Testis (tissue), 2 donors: ENCODE measurements at regions not wholly inside any gene's neighbourhood (a gene's known extent, or its start where the extent isn't known, plus 50 kb on each side); places are given as distances from the start of the nearest gene placed in this dataset.
"Not testable (repeated sequence)": the region's sequence is repeated elsewhere in the genome, so short reads cannot be mapped to it uniquely, and the experiment has no call there.

Experiments
- CTCF ChIP-seq, 3 experiments: fragments of 450-650 bp in 2 of 3; fragments of 200-600 bp in 1 of 3; sonication (generic) in 1 of 3; IDR thresholded peaks; one replicate each; pipeline ENCODE4 v1.5.1; 2016 to 2019; ENCODE audit warnings: antibody characterized with exemption in 3 of 3, mild to moderate bottlenecking in 2 of 3, moderate library complexity in 1 of 3
- POLR2A ChIP-seq: fragments of 450-650 bp; IDR thresholded peaks from one replicate; pipeline ENCODE4 v1.6.1; 2017; ENCODE audit warnings: antibody characterized with exemption, mild to moderate bottlenecking, moderate library complexity

GRCh38 chr2:194511070-194511469 is 1146.0 kb upstream of the SLC39A10 start:
- TF ChIP-seq POLR2A; CTCF (IDR thresholded peaks at IDR 0.05): not testable (repeated sequence)
